Natural killer cell (primary cell): ENCODE measurements at regions not wholly inside any gene's neighbourhood (a gene's known extent, or its start where the extent isn't known, plus 50 kb on each side); places are given as distances from the start of the nearest gene placed in this dataset.

ENCODE experiments used
- ATAC-seq, 3 donors: fragments of 150-1000 bp in 2 of 3; fragments of 200-7000 bp in 1 of 3; cut with Tn5 transposase; 1 replicate in 1 of 3; 2 replicates in 2 of 3; pipeline ENCODE4 v1.10.0; 2021; ENCODE audit warnings: mild to moderate bottlenecking in 2 of 3, moderate library complexity in 2 of 3
- DNase-seq, 2 donors: peaks; one replicate each; pipeline versions ENCODE4 v3.0.0 to v3.0.0-alpha.2; 2013 to 2021; ENCODE audit warnings: mixed read lengths in 1 of 2
- H3K27ac ChIP-seq: one replicate; pipeline ENCODE4 v1.5.1; 2013; ENCODE audit warnings: mild to moderate bottlenecking, low read length
- H3K27me3 ChIP-seq: one replicate; pipeline ENCODE4 v1.6.1; 2013; ENCODE audit warnings: low read length; ENCODE audit not compliant: control insufficient read depth, insufficient read depth
- H3K36me3 ChIP-seq: one replicate; pipeline ENCODE4 v1.6.1; 2013; ENCODE audit warnings: low read length; ENCODE audit not compliant: control insufficient read depth, insufficient read depth
- H3K4me1 ChIP-seq: one replicate; pipeline ENCODE4 v1.6.1; 2013; ENCODE audit warnings: low read length; ENCODE audit not compliant: control insufficient read depth, insufficient read depth
- H3K4me3 ChIP-seq: one replicate; pipeline ENCODE4 v1.5.1; 2013; ENCODE audit warnings: low read length
- H3K9me3 ChIP-seq: one replicate; pipeline ENCODE4 v1.6.1; 2013; ENCODE audit warnings: low read length; ENCODE audit not compliant: control insufficient read depth, insufficient read depth
- H3K27ac Mint-ChIP-seq, 2 donors: one replicate each; pipeline ENCODE4 v1.8.0; 2022; ENCODE audit warnings: mild to moderate bottlenecking in 2 of 2, mixed read lengths in 2 of 2, moderate library complexity in 1 of 2
- H3K27me3 Mint-ChIP-seq, 2 donors: one replicate each; pipeline ENCODE4 v1.8.0; 2022; ENCODE audit warnings: low read depth in 2 of 2, mixed read lengths in 2 of 2
- H3K36me3 Mint-ChIP-seq: one replicate; pipeline ENCODE4 v1.8.0; 2022; ENCODE audit warnings: mixed read lengths
- H3K4me1 Mint-ChIP-seq, 2 donors: one replicate each; pipeline ENCODE4 v1.8.0; 2022; ENCODE audit warnings: mixed read lengths in 2 of 2
- H3K4me3 Mint-ChIP-seq: one replicate; pipeline ENCODE4 v1.8.0; 2022; ENCODE audit warnings: mild to moderate bottlenecking, moderate library complexity, mixed read lengths
- H3K9me3 Mint-ChIP-seq, 2 donors: one replicate each; pipeline ENCODE4 v1.8.0; 2022; ENCODE audit warnings: mixed read lengths in 2 of 2
- CTCF ChIP-seq: fragments of 200-600 bp; IDR thresholded peaks from one replicate; pipeline ENCODE4 v1.8.0; 2022; ENCODE audit warnings: antibody characterized with exemption
- WGBS: methylation state at CpG from one replicate; pipeline ENCODE4 v1.1.7; 2013; ENCODE audit warnings: missing lambda C conversion rate; ENCODE audit not compliant: insufficient coverage; 5-methylcytosine and 5-hydroxymethylcytosine counted together
- intact Hi-C: fragments of 100-400 bp; cut with micrococcal nuclease; formaldehyde crosslinking; loops from one replicate; pipeline ENCODE4 v1.14.2; 2022

GRCh38 chr3:171954690-171955383 lies 84.5 kb upstream of the FNDC3B start:
- Histone ChIP-seq H3K4me3 (no peak overlapping the region), H3K4me1 (no peaks in the 10 kb centered on the region), H3K9me3 (no peaks in the 10 kb centered on the region), H3K27ac (no peak overlapping the region), H3K27me3 (no peaks in the 10 kb centered on the region), H3K36me3 (no peaks in the 10 kb centered on the region)
- Mint-ChIP-seq H3K27me3 (peaks cover 0 to 10% of the 10 kb centered on the region in 2 donors), H3K4me3 (no peak overlapping the region), H3K36me3 (no peaks in the 10 kb centered on the region), H3K9me3 (no peaks in the 10 kb centered on the region), H3K27ac (no peak overlapping the region), H3K4me1 (peaks cover 3 to 5% of the 10 kb centered on the region in 2 donors)
- no peak for TF ChIP-seq CTCF
- intact Hi-C loops, result no loop called here
- DNase-seq (no peak), ATAC-seq (no peak)
- 87% methylated on average over 6 of the region's 6 CpGs for WGBS

- Mint-ChIP-seq H3K4me3 (no peak overlapping the region), H3K36me3 (no peaks in the 10 kb centered on the region), H3K27ac (no peak overlapping the region), H3K9me3 (no peaks in the 10 kb centered on the region), H3K27me3 (peaks cover 0 to 10% of the 10 kb centered on the region in 2 donors), H3K4me1 (peaks cover 11 to 12% of the 10 kb centered on the region in 2 donors)
- Histone ChIP-seq H3K36me3 (no peaks in the 10 kb centered on the region), H3K27ac (no peak overlapping the region), H3K9me3 (no peaks in the 10 kb centered on the region), H3K27me3 (no peaks in the 10 kb centered on the region), H3K4me1 (peaks cover 5% of the 10 kb centered on the region), H3K4me3 (no peak overlapping the region)
- DNase-seq (no peak), ATAC-seq (no peak)
- no peak for TF ChIP-seq CTCF
- 91% methylated on average over 3 of the region's 3 CpGs for WGBS
- intact Hi-C loops, result no loop called here
These were observed 83.8 kb upstream of the FNDC3B start for GRCh38 chr3:171955598-171955997.

- no peak overlapping the region for H3K4me3 ChIP-seq
- no peak for TF ChIP-seq CTCF
- ATAC-seq, result no peak
- no peak for DNase-seq
- no peaks in the 10 kb centered on the region for H3K27me3 ChIP-seq
- Mint-ChIP-seq H3K4me3 (no peak overlapping the region), H3K4me1 (peaks cover 17 to 19% of the 10 kb centered on the region in 2 donors), H3K36me3 (no peaks in the 10 kb centered on the region), H3K27ac (no peak overlapping the region), H3K27me3 (peaks cover 0 to 8% of the 10 kb centered on the region in 2 donors), H3K9me3 (no peaks in the 10 kb centered on the region)
- 98% methylated on average over 13 of the region's 13 CpGs for WGBS
- no peaks in the 10 kb centered on the region for H3K36me3 ChIP-seq
- H3K27ac ChIP-seq, result no peak overlapping the region
- no peaks in the 10 kb centered on the region for H3K9me3 ChIP-seq
- intact Hi-C loops, result no loop called here
- peaks cover 10% of the 10 kb centered on the region for H3K4me1 ChIP-seq
These were observed 83.1 kb upstream of the FNDC3B start for GRCh38 chr3:171956181-171956683.

GRCh38 chr3:171956705-171957104 lies 82.7 kb upstream of the FNDC3B start:
- Mint-ChIP-seq H3K4me3 (no peak overlapping the region), H3K9me3 (no peaks in the 10 kb centered on the region), H3K36me3 (no peaks in the 10 kb centered on the region), H3K27me3 (peaks cover 0 to 8% of the 10 kb centered on the region in 2 donors), H3K4me1 (peaks cover 21% of the 10 kb centered on the region in 2 donors), H3K27ac (no peak overlapping the region)
- Histone ChIP-seq H3K4me3 (no peak overlapping the region), H3K36me3 (no peaks in the 10 kb centered on the region), H3K4me1 (peaks cover 10% of the 10 kb centered on the region), H3K27me3 (no peaks in the 10 kb centered on the region), H3K27ac (no peak overlapping the region), H3K9me3 (no peaks in the 10 kb centered on the region)
- TF ChIP-seq CTCF, result no peak
- intact Hi-C loops, result no loop called here
- no peak for DNase-seq
- WGBS, result 93% methylated on average over 2 of the region's 2 CpGs
- ATAC-seq, result no peak
